Astrocyte (in vitro differentiated cells and primary cell): ENCODE measurements at regions not wholly inside any gene's neighbourhood (a gene's known extent, or its start where the extent isn't known, plus 50 kb on each side); places are given as distances from the start of the nearest gene placed in this dataset.
"Not testable (repeated sequence)": the region's sequence is repeated elsewhere in the genome, so short reads cannot be mapped to it uniquely, and the experiment has no call there.

Source experiments
- DNase-seq: peaks from one replicate; pipeline ENCODE4 v3.0.0-alpha.2; 2010; ENCODE audit warnings: low read depth
- FAIRE-seq: peaks from 2 replicates; lab custom pipeline; 2011; peaks lifted over from hg19 to GRCh38; lab: Jason Lieb, UNC
- H2AFZ ChIP-seq: 2 replicates; pipeline ENCODE4 v1.6.0; 2012; ENCODE audit warnings: low read depth, low read length, inconsistent platforms
- H3K27ac ChIP-seq: 2 replicates; pipeline ENCODE4 v1.5.1; 2011; ENCODE audit warnings: low read depth, low read length, inconsistent platforms
- H3K27me3 ChIP-seq: 2 replicates; pipeline ENCODE4 v1.6.0; 2011; ENCODE audit warnings: low read length, inconsistent platforms; ENCODE audit not compliant: insufficient read depth
- H3K36me3 ChIP-seq: 2 replicates; pipeline ENCODE4 v1.5.1; 2011; ENCODE audit warnings: low read length, inconsistent platforms; ENCODE audit not compliant: insufficient read depth
- H3K4me1 ChIP-seq: 2 replicates; pipeline ENCODE4 v1.5.1; 2011; ENCODE audit warnings: low read length, inconsistent platforms; ENCODE audit not compliant: insufficient read depth
- H3K4me2 ChIP-seq: 2 replicates; pipeline ENCODE4 v1.6.0; 2012; ENCODE audit warnings: low read length, inconsistent platforms
- H3K4me3 ChIP-seq: 2 replicates; pipeline ENCODE4 v1.5.1; 2011; ENCODE audit warnings: low read depth, mild to moderate bottlenecking, low read length, inconsistent platforms; ENCODE audit not compliant: insufficient read depth
- H3K79me2 ChIP-seq: 2 replicates; pipeline ENCODE4 v1.6.0; 2012; ENCODE audit warnings: mild to moderate bottlenecking, low read length, inconsistent platforms; ENCODE audit not compliant: insufficient read depth
- H3K9ac ChIP-seq: 2 replicates; pipeline ENCODE4 v1.6.0; 2012; ENCODE audit warnings: mild to moderate bottlenecking, low read length, inconsistent platforms
- H3K9me3 ChIP-seq: 2 replicates; pipeline ENCODE4 v1.5.1; 2012; ENCODE audit warnings: low read depth, mild to moderate bottlenecking, low read length, inconsistent platforms; ENCODE audit not compliant: insufficient read depth
- H4K20me1 ChIP-seq: 2 replicates; pipeline ENCODE4 v1.6.0; 2012; ENCODE audit warnings: low read length, inconsistent platforms; ENCODE audit not compliant: insufficient read depth
- H3K27ac Mint-ChIP-seq: one replicate; pipeline ENCODE4 v1.8.0; 2021; ENCODE audit warnings: mild to moderate bottlenecking, mixed read lengths; ENCODE audit not compliant: unreplicated experiment
- H3K27me3 Mint-ChIP-seq: one replicate; pipeline ENCODE4 v1.8.0; 2021; ENCODE audit warnings: low read depth, mixed read lengths; ENCODE audit not compliant: unreplicated experiment
- H3K36me3 Mint-ChIP-seq: one replicate; pipeline ENCODE4 v1.8.0; 2021; ENCODE audit warnings: low read depth, mixed read lengths; ENCODE audit not compliant: unreplicated experiment
- H3K4me1 Mint-ChIP-seq: one replicate; pipeline ENCODE4 v1.8.0; 2021; ENCODE audit warnings: low read depth, mixed read lengths; ENCODE audit not compliant: unreplicated experiment
- H3K4me3 Mint-ChIP-seq: one replicate; pipeline ENCODE4 v1.8.0; 2021; ENCODE audit warnings: mild to moderate bottlenecking, moderate library complexity, mixed read lengths; ENCODE audit not compliant: unreplicated experiment
- H3K9me3 Mint-ChIP-seq: one replicate; pipeline ENCODE4 v1.8.0; 2021; ENCODE audit warnings: mild to moderate bottlenecking, mixed read lengths; ENCODE audit not compliant: unreplicated experiment
- CTCF ChIP-seq: IDR thresholded peaks from 2 replicates; pipeline ENCODE4 v1.5.1; 2011; ENCODE audit warnings: low read depth, mild to moderate bottlenecking, inconsistent platforms, low read length, moderate library complexity; ENCODE audit not compliant: insufficient read depth
- EZH2 ChIP-seq: IDR thresholded peaks from 2 replicates; pipeline ENCODE4 v1.6.1; 2012; ENCODE audit warnings: mild to moderate bottlenecking, low read length, inconsistent platforms; ENCODE audit not compliant: insufficient read depth

- peak overlapping the region; percentile 58 for H3K27ac ChIP-seq
- no peaks in the 10 kb centered on the region for H3K27me3 ChIP-seq
- Mint-ChIP-seq H3K4me1 (peaks cover 11% of the 10 kb centered on the region), H3K27me3 (peaks cover 2% of the 10 kb centered on the region), H3K27ac (peak overlapping the region; percentile 67), H3K4me3 (no peak overlapping the region), H3K36me3 (no peaks in the 10 kb centered on the region), H3K9me3 (peaks cover 3% of the 10 kb centered on the region)
- H3K4me1 ChIP-seq = peaks cover 12% of the 10 kb centered on the region
- no peaks in the 10 kb centered on the region for H3K36me3 ChIP-seq
- H3K9ac ChIP-seq = peak overlapping the region; percentile 8
- H3K4me3 ChIP-seq = no peak overlapping the region
- H2AFZ ChIP-seq = no peak overlapping the region
- peak; percentile 58 for DNase-seq
- FAIRE-seq = peak; percentile 91
- H3K79me2 ChIP-seq = no peaks in the 10 kb centered on the region
- H3K4me2 ChIP-seq = peak overlapping the region; percentile 54
- H4K20me1 ChIP-seq = no peaks in the 10 kb centered on the region
- no peaks in the 10 kb centered on the region for H3K9me3 ChIP-seq
- no peak for TF ChIP-seq CTCF
- TF ChIP-seq EZH2 = no peak
Measured at GRCh38 chr11:69587454-69588090, 53.4 kb upstream of the CCND1 start.

GRCh38 chr11:69588270-69588669 lies 52.7 kb upstream of the CCND1 start:
- Histone ChIP-seq H3K27ac (peak overlapping the region; percentile 58), H3K27me3 (no peaks in the 10 kb centered on the region), H4K20me1 (no peaks in the 10 kb centered on the region), H3K36me3 (no peaks in the 10 kb centered on the region), H2AFZ (no peak overlapping the region), H3K4me2 (peak overlapping the region; percentile 54), H3K79me2 (no peaks in the 10 kb centered on the region), H3K9ac (peak overlapping the region; percentile 8), H3K4me3 (no peak overlapping the region), H3K9me3 (no peaks in the 10 kb centered on the region), H3K4me1 (peaks cover 12% of the 10 kb centered on the region)
- peaks cover 6% of the 10 kb centered on the region for H3K9me3 Mint-ChIP-seq
- no peak overlapping the region for H3K27ac Mint-ChIP-seq
- DNase-seq = peak; percentile 58
- H3K27me3 Mint-ChIP-seq = peaks cover 4% of the 10 kb centered on the region
- FAIRE-seq = peak; percentile 29
- H3K36me3 Mint-ChIP-seq = peaks cover 1% of the 10 kb centered on the region
- no peak overlapping the region for H3K4me3 Mint-ChIP-seq
- H3K4me1 Mint-ChIP-seq = peaks cover 11% of the 10 kb centered on the region
- TF ChIP-seq EZH2 = no peak
- peak; percentile 21 for TF ChIP-seq CTCF

- peaks cover 11% of the 10 kb centered on the region for H3K4me1 Mint-ChIP-seq
- H3K9ac ChIP-seq, H3K27ac Mint-ChIP-seq, H3K27ac ChIP-seq, H3K4me2 ChIP-seq, H3K27me3 ChIP-seq, H3K36me3 ChIP-seq, H3K4me3 ChIP-seq, DNase-seq, H3K27me3 Mint-ChIP-seq, H3K9me3 ChIP-seq, H4K20me1 ChIP-seq, H3K4me3 Mint-ChIP-seq, H3K36me3 Mint-ChIP-seq, H3K9me3 Mint-ChIP-seq, H2AFZ ChIP-seq, H3K79me2 ChIP-seq, FAIRE-seq: not testable (repeated sequence)
- H3K4me1 ChIP-seq = peaks cover 12% of the 10 kb centered on the region
Measured at GRCh38 chr11:69590088-69590487, 50.9 kb upstream of the CCND1 start.
